Astrocyte of the cerebellum (primary cell): ENCODE measurements at regions not wholly inside any gene's neighbourhood (a gene's known extent, or its start where the extent isn't known, plus 50 kb on each side); places are given as distances from the start of the nearest gene placed in this dataset.

ENCODE experiments used
- DNase-seq: peaks from one replicate; pipeline ENCODE4 v3.0.0-alpha.2; 2011; ENCODE audit warnings: low read depth
- H3K4me3 ChIP-seq: 2 replicates; pipeline ENCODE4 v1.5.1; 2011; ENCODE audit warnings: mild to moderate bottlenecking, low read depth, low read length, moderate library complexity
- CTCF ChIP-seq: IDR thresholded peaks from 2 replicates; pipeline ENCODE4 v1.5.1; 2012; ENCODE audit warnings: low read length, low read depth, moderate library complexity, mild to moderate bottlenecking; ENCODE audit errors: missing control alignments
- in situ Hi-C: cut with HindIII; loops from 2 replicates; pipeline ENCODE4 v1.10.0; 2017; ENCODE audit warnings: low sequenced_read_pairs

DNA sequence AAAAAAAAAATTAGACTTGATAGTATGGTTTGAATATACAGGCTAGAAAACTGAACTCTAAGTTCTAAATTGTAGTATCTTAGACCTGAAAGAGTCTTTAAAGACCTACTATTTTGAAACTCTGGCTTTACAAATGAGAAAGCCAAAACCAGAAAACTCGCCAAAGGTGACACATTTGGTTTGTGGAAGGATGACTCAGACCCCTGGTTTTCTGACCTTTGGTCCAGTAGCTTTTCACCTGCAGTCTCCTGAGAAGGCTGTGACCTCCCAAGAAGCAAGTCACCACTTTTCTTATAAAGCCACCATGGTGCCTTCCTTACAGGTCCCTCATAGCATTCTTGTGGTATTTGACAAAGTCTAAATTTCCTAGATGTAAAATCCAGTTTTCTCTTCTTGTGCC is 102.1 kb upstream of the CEP78 start:
- H3K4me3 ChIP-seq: no peak overlapping the region
- TF ChIP-seq CTCF: no peak
- DNase-seq: no peak
- in situ Hi-C loops: no loop called here

- TF ChIP-seq CTCF: no peak
- in situ Hi-C loops: no loop called here
- H3K4me3 ChIP-seq: no peak overlapping the region
- no peak for DNase-seq
These were observed 101.1 kb upstream of the GNAQ start for GRCh38 chr9:78132701-78133058.

DNA sequence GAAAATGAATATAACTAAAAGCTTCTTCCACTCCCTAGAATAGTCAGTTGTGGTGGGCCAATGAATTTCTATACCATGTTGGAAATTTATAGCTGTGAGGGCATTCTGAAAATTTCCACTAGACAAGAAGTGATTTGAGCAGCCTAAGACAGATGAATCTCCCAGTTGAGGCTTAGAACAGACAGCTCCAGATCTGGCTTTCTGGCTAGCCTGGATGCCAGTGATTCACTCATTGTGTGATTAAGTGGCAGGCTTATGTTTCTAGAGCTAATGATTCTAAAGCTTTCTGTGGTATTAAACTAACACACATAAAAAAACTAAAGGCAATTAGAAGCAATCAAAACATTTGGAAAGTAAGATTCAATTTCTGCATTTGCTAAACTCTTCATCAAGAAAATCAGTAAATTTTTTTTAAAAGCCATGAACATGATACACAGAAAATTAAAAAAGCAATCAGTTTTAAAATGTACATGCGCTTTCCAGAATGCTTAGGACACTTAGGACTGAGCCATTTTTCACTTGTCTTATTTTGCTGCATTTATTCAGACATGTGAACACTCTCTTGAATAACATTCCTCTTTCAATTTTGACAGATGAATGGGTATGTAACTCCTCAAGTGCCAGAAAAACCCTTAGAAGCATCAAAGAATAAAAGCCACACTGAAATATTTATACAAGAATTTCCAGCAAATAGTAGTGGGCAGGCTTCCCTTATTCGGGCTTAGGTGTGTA is 100.5 kb upstream of the GNAQ start:
- in situ Hi-C loops: no loop called here
- no peak for DNase-seq
- no peak for TF ChIP-seq CTCF
- no peak overlapping the region for H3K4me3 ChIP-seq

- DNase-seq: no peak
- TF ChIP-seq CTCF: no peak
- H3K4me3 ChIP-seq: no peak overlapping the region
- in situ Hi-C loops: no loop called here
These were observed 99.2 kb upstream of the GNAQ start for GRCh38 chr9:78130853-78131252.

DNA sequence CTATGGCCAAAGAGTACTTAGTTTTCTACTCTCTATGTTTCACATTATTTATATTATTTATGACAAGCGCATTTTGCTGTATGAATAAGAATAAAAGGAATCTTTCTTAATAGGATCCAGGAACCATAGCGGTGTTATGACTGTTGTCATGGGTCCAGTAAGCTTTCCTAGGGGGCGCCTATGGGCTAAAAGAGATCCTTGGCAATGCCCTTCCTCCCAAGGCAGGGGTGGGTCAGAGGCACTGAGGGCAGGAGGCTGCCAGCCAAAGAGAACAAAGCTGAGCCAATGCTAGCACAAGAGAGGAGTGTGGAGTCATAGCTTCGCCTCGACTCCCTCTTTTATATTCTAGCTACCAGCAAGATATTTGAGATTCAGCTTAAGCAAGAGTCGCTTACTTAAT is 98.4 kb upstream of the GNAQ start:
- H3K4me3 ChIP-seq: no peak overlapping the region
- in situ Hi-C loops: no loop called here
- no peak for DNase-seq
- no peak for TF ChIP-seq CTCF

DNA sequence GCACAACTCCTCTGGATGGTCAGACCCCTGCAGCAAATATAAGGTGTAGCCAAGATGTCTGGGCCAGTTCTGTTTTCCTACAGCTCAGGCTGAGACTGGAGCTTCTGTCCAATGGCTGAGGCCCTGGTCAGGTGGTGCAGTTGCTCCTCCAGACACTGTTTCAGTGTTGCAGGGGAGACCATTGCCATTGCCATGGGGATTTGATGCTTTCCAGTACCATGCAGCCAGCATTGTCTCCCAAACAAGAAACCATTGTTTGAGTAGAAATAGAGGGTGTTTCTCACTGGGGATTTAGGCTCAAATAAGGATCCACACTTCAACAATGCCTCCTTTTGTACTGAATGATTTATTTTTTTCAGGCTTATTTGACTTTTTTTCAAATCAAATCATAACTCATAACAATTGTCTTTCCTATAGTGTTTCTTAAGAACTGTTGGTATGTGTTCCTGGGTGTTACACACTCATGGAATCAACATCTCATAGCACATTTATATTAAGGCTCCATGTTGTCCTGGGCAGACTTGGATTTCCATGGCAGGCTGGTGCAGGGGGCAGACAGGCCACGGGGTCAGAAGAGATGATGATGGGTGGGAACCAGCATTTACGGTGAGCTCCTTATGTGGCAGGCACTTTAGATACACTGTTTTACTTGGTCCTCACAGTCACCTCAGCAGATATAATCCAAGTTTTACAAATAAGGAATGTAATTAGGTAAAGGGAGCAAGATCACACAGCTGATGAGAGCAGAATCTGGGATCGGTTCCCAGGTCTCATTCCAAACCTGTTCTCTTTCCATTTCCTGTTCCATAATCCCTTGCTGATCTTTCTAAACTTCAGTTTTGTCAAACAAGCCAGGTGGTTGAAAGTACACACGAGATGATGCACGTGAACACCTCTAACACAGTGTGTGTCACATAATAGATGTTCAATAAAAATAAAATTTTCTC is 95.9 kb upstream of the GNAQ start:
- in situ Hi-C loops: loop anchor here (10.0 kb wide), 1 partner anchor 593 kb away; no protein-coding TSS in a partner anchor
- no peak for TF ChIP-seq CTCF
- no peak overlapping the region for H3K4me3 ChIP-seq
- DNase-seq: no peak
